Activated B cell treated with CpG ODN at 0.5 μM for 24 hours (primary cell): ENCODE measurements at regions not wholly inside any gene's neighbourhood (a gene's known extent, or its start where the extent isn't known, plus 50 kb on each side); places are given as distances from the start of the nearest gene placed in this dataset.

Source experiments
- ATAC-seq: fragments of 200-7000 bp; cut with Tn5 transposase; one replicate; pipeline ENCODE4 v1.10.0; 2021; ENCODE audit warnings: low read depth, mild to moderate bottlenecking, moderate library complexity
- CTCF ChIA-PET: fragments of 350-600 bp; sonication (Branson Sonifier 250); formaldehyde crosslinking; loops from one replicate; lab custom pipeline; 2021; ENCODE audit warnings: antibody characterized with exemption; lab: Charles Lee
- POLR2A ChIA-PET: fragments of 350-600 bp; sonication (Branson Sonifier 250); formaldehyde crosslinking; loops from one replicate; lab custom pipeline; 2021; ENCODE audit warnings: antibody characterized with exemption; lab: Charles Lee
- DNase-seq: peaks from one replicate; pipeline ENCODE4 v3.0.0; 2022
- H3K27ac Mint-ChIP-seq: one replicate; pipeline ENCODE4 v1.8.0; 2020; ENCODE audit warnings: mixed read lengths
- H3K27me3 Mint-ChIP-seq: one replicate; pipeline ENCODE4 v1.8.0; 2021; ENCODE audit warnings: mixed read lengths
- H3K36me3 Mint-ChIP-seq: one replicate; pipeline ENCODE4 v1.8.0; 2021; ENCODE audit warnings: low read depth, mixed read lengths
- H3K4me1 Mint-ChIP-seq: one replicate; pipeline ENCODE4 v1.8.0; 2021; ENCODE audit warnings: mixed read lengths
- H3K4me3 Mint-ChIP-seq: one replicate; pipeline ENCODE4 v1.8.0; 2020; ENCODE audit warnings: mild to moderate bottlenecking, mixed read lengths
- H3K9me3 Mint-ChIP-seq: one replicate; pipeline ENCODE4 v1.8.0; 2020; ENCODE audit warnings: mixed read lengths
- CTCF ChIP-seq: fragments of 200-600 bp; IDR thresholded peaks from one replicate; pipeline ENCODE4 v1.8.0; 2022; ENCODE audit warnings: antibody characterized with exemption, mild to moderate bottlenecking
- intact Hi-C: fragments of 100-400 bp; cut with micrococcal nuclease; formaldehyde crosslinking; loops from one replicate; pipeline ENCODE4 v1.15.1; 2024

- Mint-ChIP-seq H3K4me3 (no peak overlapping the region), H3K27me3 (no peaks in the 10 kb centered on the region), H3K27ac (no peak overlapping the region), H3K36me3 (no peaks in the 10 kb centered on the region), H3K4me1 (no peaks in the 10 kb centered on the region), H3K9me3 (no peaks in the 10 kb centered on the region)
- no peak for DNase-seq
- no peak for ATAC-seq
- no peak for TF ChIP-seq CTCF
- intact Hi-C loops, result no loop called here
- POLR2A ChIA-PET, result no interaction called here
- CTCF ChIA-PET, result no interaction called here
Observed at GRCh38 chr2:49251251-49251650, 96.9 kb upstream of the FSHR start.

- ATAC-seq, result no peak
- Mint-ChIP-seq H3K4me1 (no peaks in the 10 kb centered on the region), H3K36me3 (no peaks in the 10 kb centered on the region), H3K9me3 (peaks cover 7% of the 10 kb centered on the region), H3K27me3 (no peaks in the 10 kb centered on the region), H3K27ac (no peak overlapping the region), H3K4me3 (no peak overlapping the region)
- intact Hi-C loops, result no loop called here
- TF ChIP-seq CTCF, result no peak
- CTCF ChIA-PET, result no interaction called here
- DNase-seq, result no peak
- POLR2A ChIA-PET, result no interaction called here
Observed at GRCh38 chr2:49248506-49248905, 94.2 kb upstream of the FSHR start.

GRCh38 chr2:49241991-49242390 lies 87.7 kb upstream of the FSHR start:
- no peaks in the 10 kb centered on the region for H3K27me3 Mint-ChIP-seq
- no peak for DNase-seq
- H3K36me3 Mint-ChIP-seq, result no peaks in the 10 kb centered on the region
- POLR2A ChIA-PET, result no interaction called here
- intact Hi-C loops, result no loop called here
- no peak for TF ChIP-seq CTCF
- no peaks in the 10 kb centered on the region for H3K4me1 Mint-ChIP-seq
- ATAC-seq, result no peak
- CTCF ChIA-PET, result no interaction called here
- H3K4me3 Mint-ChIP-seq, result no peak overlapping the region
- H3K9me3 Mint-ChIP-seq, result peaks cover 7% of the 10 kb centered on the region
- no peak overlapping the region for H3K27ac Mint-ChIP-seq

GRCh38 chr2:49241501-49241900 lies 87.2 kb upstream of the FSHR start:
- no peak for TF ChIP-seq CTCF
- Mint-ChIP-seq H3K4me1 (no peaks in the 10 kb centered on the region), H3K27me3 (no peaks in the 10 kb centered on the region), H3K9me3 (peaks cover 7% of the 10 kb centered on the region), H3K27ac (no peak overlapping the region), H3K36me3 (no peaks in the 10 kb centered on the region), H3K4me3 (no peak overlapping the region)
- ATAC-seq, result no peak
- ChIA-PET POLR2A (no interaction called here), CTCF (no interaction called here)
- intact Hi-C loops, result no loop called here
- DNase-seq, result no peak

- Mint-ChIP-seq H3K9me3 (peaks cover 7% of the 10 kb centered on the region), H3K27me3 (no peaks in the 10 kb centered on the region), H3K4me1 (no peaks in the 10 kb centered on the region), H3K27ac (no peak overlapping the region), H3K4me3 (no peak overlapping the region), H3K36me3 (no peaks in the 10 kb centered on the region)
- TF ChIP-seq CTCF, result no peak
- ATAC-seq (no peak), DNase-seq (no peak)
- ChIA-PET CTCF (no interaction called here), POLR2A (no interaction called here)
- intact Hi-C loops, result no loop called here
Observed at GRCh38 chr2:49240608-49241007, 86.3 kb upstream of the FSHR start.
